ENCODE measurements at regions not wholly inside any gene's neighbourhood (a gene's known extent, or its start where the extent isn't known, plus 50 kb on each side); places are given as distances from the start of the nearest gene placed in this dataset.

DNA sequence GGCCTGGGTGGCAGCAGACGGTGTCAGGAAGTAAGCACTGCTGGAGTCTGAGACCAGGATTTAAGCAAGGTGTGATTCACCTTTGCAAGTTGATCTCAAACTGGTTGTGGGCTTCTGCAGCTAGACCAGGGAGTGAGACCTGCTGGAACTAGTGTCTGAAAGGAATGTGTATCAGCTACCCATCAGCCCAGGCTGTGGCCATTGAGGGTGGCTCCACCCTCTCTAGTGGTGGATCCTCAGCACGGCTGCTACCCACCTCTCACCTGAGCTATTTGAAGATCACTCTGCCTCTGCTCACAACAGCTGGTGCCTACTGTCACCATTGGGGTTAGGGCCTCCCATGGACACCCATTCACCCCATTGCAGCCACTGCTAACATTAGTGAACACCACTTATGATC lies 140.3 kb upstream of the DCBLD2 start:
- FAIRE-seq (peak; percentile 52), DNase-seq (ENCODE audit: low read depth) (no peak)
- Histone ChIP-seq H3K36me3 (ENCODE audit: control insufficient read depth, insufficient read depth, low read length) (no peaks in the 10 kb centered on the region), H3K27me3 (ENCODE audit: control insufficient read depth, insufficient read depth, low read length) (no peaks in the 10 kb centered on the region), H3K4me3 (ENCODE audit: low read depth, low read length) (no peak overlapping the region)
- TF ChIP-seq, protein P1, sequence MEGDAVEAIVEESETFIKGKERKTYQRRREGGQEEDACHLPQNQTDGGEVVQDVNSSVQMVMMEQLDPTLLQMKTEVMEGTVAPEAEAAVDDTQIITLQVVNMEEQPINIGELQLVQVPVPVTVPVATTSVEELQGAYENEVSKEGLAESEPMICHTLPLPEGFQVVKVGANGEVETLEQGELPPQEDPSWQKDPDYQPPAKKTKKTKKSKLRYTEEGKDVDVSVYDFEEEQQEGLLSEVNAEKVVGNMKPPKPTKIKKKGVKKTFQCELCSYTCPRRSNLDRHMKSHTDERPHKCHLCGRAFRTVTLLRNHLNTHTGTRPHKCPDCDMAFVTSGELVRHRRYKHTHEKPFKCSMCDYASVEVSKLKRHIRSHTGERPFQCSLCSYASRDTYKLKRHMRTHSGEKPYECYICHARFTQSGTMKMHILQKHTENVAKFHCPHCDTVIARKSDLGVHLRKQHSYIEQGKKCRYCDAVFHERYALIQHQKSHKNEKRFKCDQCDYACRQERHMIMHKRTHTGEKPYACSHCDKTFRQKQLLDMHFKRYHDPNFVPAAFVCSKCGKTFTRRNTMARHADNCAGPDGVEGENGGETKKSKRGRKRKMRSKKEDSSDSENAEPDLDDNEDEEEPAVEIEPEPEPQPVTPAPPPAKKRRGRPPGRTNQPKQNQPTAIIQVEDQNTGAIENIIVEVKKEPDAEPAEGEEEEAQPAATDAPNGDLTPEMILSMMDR (IDR thresholded peaks at IDR 0.05; ENCODE audit: insufficient read depth, low read length, severe bottlenecking), result no peak

DNA sequence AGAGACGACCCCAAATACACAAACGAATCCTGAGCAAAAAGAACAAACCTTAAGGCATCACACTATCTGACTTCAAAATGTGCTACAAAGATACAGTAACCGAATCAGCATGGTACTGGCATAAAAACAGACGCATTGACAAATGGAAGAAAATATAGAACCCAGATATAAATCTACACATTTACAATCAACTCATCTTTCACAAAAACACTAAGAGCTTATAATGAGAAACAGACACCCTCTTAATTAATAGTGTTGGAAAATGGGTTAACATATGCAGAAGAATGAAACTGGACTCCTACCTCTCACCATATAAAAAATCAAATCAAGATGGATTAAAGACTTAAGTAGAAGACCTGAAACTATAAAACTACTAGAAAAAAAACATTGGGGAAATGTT lies 130.3 kb upstream of the DCBLD2 start:
- Histone ChIP-seq H3K36me3 (ENCODE audit: control insufficient read depth, insufficient read depth, low read length) (no peaks in the 10 kb centered on the region), H3K4me3 (ENCODE audit: low read depth, low read length) (no peak overlapping the region), H3K27me3 (ENCODE audit: control insufficient read depth, insufficient read depth, low read length) (no peaks in the 10 kb centered on the region)
- FAIRE-seq (no peak), DNase-seq (ENCODE audit: low read depth) (no peak)
- TF ChIP-seq, protein P1 (IDR thresholded peaks at IDR 0.05; ENCODE audit: insufficient read depth, low read length, severe bottlenecking), result no peak

DNA sequence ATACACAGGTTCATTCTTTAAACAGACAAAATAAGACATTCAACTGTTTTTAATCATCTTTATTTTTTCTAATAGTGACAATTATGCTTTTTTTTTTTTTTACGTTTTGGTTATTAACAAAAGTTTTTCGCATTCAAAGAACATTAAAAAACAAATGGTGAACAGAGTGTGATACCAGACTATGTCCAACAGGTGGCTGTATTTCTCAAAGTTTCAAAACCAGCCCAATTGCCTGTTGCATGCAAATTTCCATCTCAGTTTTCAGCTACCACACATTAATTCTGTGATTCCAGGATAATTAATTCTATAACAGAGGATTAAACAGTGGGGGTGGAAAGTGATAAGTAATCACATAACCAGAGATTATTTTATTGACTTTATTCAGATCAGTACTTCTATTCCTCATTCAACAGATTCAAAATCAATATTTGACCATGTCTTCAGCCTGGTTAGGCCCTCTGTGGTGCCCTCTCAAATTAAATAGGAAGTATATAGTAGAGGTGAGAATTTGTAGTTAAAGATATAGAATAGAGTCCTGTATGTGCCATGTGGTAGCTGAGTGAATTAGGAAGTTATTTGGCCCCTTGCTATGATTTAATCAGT lies 122.2 kb upstream of the DCBLD2 start:
- peak; percentile 39 for DNase-seq (ENCODE audit: low read depth)
- TF ChIP-seq, protein P1 (IDR thresholded peaks at IDR 0.05; ENCODE audit: insufficient read depth, low read length, severe bottlenecking), result peak; percentile 45
- H3K27me3 ChIP-seq (ENCODE audit: control insufficient read depth, insufficient read depth, low read length), result no peaks in the 10 kb centered on the region
- H3K4me3 ChIP-seq (ENCODE audit: low read depth, low read length), result no peak overlapping the region
- FAIRE-seq, result no peak
- H3K36me3 ChIP-seq (ENCODE audit: control insufficient read depth, insufficient read depth, low read length), result no peaks in the 10 kb centered on the region

DNA sequence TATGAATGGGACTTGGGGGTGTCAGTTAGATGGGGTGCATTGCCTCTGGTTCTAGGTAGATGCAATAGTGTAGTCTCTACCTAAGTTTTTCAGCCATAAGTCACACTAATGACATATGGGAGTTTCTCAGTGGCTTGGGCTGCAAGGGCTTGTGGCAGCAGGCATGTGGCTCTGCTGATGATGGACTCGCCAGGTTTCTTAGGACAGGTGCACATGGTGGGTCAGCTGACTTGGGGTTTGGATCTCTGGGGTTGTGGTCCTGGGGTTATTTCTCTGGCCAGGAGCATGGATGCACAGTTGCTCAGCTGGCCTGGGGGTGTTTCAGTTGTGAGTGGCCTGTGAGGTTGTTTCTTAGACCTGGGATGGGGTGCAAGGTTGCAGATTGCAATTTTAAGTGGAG lies 120.0 kb upstream of the DCBLD2 start:
- no peak for DNase-seq (ENCODE audit: low read depth)
- no peak for FAIRE-seq
- no peaks in the 10 kb centered on the region for H3K27me3 ChIP-seq (ENCODE audit: control insufficient read depth, insufficient read depth, low read length)

DNA sequence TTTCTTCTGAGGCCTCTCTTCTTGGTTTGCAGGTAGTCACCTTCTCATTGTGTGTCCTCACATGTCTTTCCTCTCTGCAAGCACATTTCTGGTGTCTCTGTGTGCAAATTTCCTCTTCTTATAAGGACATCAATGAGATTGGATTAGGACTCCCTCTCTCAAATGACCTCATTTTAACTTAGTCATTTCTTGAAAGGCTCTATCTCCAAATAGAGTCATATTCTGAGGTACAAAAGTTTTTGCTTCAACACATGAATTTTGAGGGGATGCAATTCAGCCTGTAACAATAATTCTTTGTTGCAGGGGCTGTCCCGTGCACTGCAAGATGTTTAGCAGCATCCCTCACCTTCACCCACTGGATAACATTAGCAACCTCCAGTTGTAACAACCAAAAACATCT lies 115.0 kb upstream of the DCBLD2 start:
- DNase-seq (ENCODE audit: low read depth) (no peak), FAIRE-seq (no peak)
- no peaks in the 10 kb centered on the region for H3K36me3 ChIP-seq (ENCODE audit: control insufficient read depth, insufficient read depth, low read length)
- TF ChIP-seq, protein P1 (IDR thresholded peaks at IDR 0.05; ENCODE audit: insufficient read depth, low read length, severe bottlenecking), result no peak
- H3K27me3 ChIP-seq (ENCODE audit: control insufficient read depth, insufficient read depth, low read length), result no peaks in the 10 kb centered on the region
- no peak overlapping the region for H3K4me3 ChIP-seq (ENCODE audit: low read depth, low read length)

More for the DNA sequence above, 120.0 kb upstream of the DCBLD2 start:
- Histone ChIP-seq H3K4me3 (ENCODE audit: low read depth, low read length) (no peak overlapping the region), H3K36me3 (ENCODE audit: control insufficient read depth, insufficient read depth, low read length) (no peaks in the 10 kb centered on the region)
- TF ChIP-seq, protein P1 (IDR thresholded peaks at IDR 0.05; ENCODE audit: insufficient read depth, low read length, severe bottlenecking), result no peak

DNA sequence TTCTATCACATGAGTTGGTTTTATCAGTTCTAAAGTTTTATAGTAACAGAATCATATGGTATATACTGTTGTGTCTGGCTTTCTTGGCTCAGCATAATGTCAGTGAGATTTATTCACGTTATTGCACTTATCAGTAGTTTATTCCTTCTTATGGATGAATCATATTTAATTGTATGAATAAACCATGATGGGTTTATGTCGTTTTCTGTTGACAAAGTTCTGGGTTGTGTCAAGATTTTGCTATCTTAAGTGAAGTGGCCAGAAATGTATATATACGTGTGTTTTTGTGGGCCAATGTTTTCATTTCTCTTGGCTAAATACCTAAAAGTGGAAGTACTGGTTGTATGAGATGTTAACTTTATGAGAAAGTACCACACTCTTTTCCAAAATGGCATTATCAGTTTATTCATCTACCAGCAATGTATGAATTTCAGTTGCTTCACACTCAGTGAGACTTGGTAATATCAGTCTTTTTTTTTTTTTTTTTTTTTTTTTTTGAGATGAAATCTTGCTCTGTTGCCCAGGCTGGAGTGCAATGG lies 112.4 kb upstream of the DCBLD2 start:
- Histone ChIP-seq H3K4me3 (ENCODE audit: low read depth, low read length) (no peak overlapping the region), H3K27me3 (ENCODE audit: control insufficient read depth, insufficient read depth, low read length) (no peaks in the 10 kb centered on the region), H3K36me3 (ENCODE audit: control insufficient read depth, insufficient read depth, low read length) (no peaks in the 10 kb centered on the region)
- TF ChIP-seq, protein P1 (IDR thresholded peaks at IDR 0.05; ENCODE audit: insufficient read depth, low read length, severe bottlenecking), result no peak
- DNase-seq (ENCODE audit: low read depth) (peak; percentile 15), FAIRE-seq (no peak)

All from bronchial epithelial cell (primary cell).